Colon (tissue), 2 donors: ENCODE measurements at regions not wholly inside any gene's neighbourhood (a gene's known extent, or its start where the extent isn't known, plus 50 kb on each side); places are given as distances from the start of the nearest gene placed in this dataset.

Experiments used
- FAIRE-seq: peaks from 2 replicates; lab custom pipeline; 2012; peaks lifted over from hg19 to GRCh38; lab: Jason Lieb, UNC
- donor health status: control.
- donor health status: control.

DNA sequence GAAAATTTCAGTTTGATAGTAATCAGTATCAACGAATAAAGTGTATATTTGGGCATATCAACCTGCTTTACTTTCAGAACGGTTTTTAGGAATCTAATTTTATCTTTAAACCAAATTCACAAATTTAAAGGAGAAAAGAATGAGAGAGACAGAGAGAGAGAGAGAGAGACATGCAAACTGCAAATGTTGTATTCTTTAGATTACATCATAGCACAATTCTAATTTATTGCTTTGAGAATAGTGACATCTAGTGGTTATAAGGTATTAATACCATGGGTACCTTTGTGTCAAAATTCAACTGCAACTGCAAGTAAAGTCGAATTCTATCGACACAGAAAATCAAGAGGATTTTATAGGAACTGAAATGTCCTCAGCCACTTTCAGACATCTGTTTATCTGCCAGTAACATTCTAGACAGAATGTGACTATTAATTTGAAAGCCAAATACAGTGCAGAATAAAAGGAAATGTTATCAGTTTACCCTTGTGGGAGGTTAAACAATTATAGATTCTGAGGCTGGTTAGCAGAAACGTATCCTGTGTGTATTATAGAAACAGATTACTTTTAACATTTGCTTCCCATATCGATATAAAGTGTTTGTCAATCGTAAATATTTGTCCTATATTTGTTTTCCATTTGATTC lies 529.8 kb upstream of the VRK2 start:
- no peak for FAIRE-seq

DNA sequence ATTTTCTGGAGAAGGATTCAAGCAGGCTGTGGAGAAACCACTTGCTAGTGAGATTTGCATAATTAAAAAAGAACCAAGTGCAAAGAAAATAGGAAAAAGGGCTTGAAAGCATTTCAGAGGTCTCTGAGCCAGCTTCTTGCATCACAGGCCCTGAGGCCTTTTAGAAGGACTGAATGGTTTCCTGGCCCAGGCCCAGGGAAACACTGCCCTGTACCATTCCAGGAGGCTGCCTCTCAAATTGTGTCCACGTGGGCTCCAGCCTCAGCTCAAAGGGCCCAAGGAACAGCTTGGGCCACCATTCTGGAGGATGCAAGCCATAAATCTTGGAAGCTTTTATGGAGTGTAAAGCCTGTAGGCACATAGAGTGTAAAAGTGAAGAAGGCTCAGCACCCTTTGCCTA lies 523.3 kb upstream of the VRK2 start:
- FAIRE-seq, result no peak

DNA sequence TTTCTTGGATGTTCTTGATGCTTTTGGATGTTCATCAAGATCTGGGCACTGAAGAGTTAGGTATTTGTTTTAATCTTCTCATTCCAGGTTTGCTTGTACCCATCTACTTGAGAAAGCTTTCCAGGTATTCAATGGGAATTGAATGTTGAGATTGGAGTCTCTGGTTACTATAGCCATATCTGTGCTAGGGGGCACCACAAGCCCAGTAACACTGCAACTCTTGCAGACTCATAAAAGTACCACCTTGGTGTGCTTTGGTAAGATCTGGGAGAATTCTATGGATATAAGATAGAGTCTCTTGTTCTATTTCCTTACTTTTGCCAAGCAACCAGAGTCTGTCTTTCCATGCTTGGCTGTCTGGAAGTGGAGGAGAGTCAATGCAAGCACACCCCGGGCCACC lies 518.9 kb upstream of the VRK2 start:
- no peak for FAIRE-seq

DNA sequence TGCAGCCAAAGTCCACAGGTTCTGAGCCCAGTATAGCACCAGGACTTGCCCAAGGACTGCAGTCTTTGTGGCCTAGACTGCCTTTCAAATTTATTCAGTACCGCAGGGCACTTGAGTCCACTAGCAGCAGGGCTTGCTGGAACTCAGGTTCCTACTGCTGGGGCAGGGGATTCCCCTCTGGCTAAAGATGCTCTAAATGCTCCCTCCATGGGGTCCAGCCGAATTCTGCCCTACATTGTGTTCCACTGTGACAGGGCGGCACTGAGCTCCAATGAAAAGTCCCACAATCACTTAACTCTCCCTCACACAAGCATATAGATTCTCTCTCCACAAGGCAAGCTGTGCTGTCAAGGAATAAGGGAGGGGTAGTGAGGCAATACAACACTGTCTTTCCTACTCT lies 518.1 kb upstream of the VRK2 start:
- no peak for FAIRE-seq

DNA sequence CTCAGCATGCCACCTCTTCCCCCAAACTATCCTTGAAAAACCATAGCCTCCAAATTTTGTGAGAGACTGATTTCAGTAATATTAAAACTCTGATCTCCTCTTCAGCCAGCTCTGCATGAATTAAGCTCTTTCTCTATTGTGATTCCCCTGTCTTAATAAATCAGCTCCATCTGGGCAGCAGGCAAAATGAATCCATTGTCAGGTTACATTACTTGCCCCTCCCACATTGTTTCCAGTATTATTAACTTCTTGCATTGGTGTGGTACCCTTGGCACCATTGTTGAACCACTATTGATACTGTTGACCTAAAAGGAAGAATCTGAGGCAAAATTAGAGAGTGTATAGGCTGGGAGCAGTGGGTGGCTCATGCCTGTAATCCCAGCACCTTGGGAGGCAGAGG lies 512.2 kb upstream of the VRK2 start:
- no peak for FAIRE-seq

DNA sequence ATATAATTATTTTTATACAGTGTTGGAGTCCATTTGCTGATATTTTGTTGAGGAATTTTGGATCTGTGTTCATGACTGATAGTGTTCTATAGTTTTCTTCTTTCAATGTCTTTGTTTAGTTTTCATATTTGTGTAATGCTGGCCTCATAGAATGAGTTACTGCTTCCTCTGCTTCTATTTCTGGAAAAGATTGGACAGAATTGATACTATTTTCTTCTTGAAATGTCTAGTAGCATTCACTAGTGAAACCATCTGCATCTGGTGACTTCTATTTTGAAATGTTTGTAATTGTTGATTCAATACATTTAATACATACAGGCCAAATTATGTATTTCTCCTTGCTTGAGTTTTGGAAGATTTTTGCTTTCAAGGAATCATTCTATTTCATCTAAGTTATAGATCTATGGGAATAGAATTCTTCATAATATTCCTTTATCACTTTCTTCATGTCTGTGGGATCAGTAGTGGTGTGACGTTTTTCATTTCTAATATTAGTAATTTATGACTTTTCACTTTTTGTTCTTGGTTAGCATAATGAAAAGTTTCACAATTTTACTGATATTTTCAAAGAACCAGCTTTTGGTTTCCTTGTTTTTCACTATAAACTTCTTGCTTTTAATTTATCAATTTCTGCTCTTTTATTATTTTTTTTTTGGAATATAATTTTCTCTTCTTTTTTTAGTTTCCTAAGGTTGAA lies 509.9 kb upstream of the VRK2 start:
- FAIRE-seq, result no peak

DNA sequence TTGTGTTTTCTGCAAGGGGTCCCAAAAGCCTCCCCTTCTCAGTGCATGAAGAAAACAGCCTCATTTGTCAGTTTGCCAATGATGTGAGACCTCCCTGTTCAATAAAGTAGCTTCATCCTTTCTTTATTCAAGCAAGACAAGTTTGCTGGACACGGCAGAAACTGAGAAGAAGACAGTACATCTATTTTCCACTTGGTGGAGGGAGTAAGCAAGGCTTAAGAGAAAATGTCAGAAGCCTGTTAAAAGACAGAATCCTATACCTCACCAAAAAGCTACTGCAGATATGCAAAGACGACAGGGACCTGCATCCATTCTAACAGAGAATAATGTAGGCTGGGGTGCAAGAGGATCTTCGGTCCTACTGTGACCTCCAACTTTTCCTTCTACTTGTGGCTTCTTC lies 506.8 kb upstream of the VRK2 start:
- FAIRE-seq, result no peak

DNA sequence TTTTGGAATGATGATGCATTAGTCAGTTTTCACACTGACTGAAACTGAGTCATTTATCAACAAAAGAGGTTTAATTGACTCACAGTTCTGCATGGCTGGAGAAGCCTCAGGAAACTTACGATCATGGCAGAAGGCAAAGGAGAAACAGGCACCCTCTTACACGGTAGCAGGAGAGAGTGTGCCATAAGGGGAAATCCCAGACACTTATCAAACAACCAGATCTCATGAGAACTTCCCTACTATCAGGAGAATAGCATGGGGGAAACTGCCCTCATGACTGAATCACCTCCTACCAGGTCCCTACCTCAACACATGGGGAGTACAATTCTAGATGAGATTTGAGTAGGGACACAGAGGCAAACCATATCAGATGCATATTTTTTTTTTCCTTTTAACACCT lies 504.5 kb upstream of the VRK2 start:
- FAIRE-seq, result no peak

DNA sequence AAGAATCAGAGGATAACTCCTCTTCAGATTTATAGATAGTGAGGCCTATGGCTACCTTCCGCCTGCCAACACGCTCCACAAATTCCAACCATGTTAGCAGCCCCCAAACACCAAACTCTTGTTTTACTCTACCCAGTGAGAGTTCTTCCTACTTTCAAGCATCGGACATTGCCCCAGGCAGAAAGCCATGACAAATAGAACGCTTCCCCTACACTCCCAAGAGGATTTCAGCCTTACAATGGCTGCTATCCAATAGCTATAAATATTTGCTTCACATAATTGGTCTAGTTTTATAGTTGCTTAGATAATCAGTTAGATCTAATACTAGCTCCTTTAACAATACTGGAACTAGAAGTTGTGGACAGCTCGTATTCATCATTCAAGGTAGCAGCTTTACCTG lies 503.4 kb upstream of the VRK2 start:
- FAIRE-seq, result no peak

DNA sequence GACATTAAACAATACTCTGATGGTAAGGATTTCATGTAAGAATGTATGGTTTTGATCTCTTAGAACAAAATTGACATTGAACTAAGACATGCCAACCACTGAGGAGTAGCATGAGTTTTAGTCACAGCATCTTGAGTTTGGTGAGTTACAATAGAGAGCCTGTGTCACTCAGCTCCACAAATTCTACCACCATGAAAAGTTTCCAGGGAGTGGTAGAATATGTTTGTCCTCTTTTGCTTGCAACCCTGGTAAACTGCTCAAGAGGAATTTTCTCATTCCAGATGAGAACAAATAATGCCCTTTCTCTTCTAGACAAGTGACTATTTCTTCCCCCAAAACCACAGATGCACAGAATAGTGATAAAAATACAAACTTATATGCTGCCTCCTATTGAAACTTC lies 502.0 kb upstream of the VRK2 start:
- no peak for FAIRE-seq

DNA sequence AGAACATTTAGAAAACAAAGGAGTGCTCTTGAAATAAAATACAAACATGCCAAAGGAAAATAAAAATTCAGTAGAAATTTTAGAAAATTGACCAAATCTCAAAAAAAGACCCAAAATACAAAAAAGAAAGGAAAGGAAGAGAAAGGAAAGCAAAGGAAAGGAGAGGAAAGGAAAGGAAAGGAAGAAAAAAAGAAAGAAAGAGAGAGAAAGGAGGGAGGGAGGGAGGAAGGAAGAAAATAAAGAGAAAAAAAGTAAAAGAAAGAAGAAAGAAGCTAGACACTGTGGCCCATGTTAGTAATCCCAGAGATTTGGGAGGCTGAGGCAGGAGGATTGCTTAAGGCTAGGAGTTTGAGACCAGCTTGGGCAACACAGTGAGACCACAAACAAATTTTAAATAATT lies 500.1 kb upstream of the VRK2 start:
- no peak for FAIRE-seq

DNA sequence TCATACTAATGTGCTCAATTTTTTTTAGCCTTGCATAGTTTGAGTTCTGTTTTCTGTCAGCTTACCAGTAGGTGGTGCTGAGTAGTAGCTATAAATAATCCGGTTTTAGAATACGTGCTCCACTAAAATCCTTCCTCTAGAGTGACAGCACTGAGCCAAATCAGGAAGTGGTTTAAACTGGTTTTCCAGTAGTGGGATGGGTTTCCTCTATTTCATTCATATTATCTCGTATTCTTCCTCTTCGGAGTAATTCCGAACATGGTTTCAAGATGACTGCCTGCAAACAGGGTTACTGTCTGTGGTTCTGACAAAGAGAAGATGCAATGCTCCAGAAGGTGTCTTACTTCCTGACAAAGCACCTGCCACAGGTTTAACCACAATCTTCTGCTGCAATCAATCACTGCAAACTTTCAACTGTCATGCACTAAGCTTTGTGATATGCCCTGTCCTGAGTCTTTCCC lies 496.9 kb upstream of the VRK2 start:
- no peak for FAIRE-seq

DNA sequence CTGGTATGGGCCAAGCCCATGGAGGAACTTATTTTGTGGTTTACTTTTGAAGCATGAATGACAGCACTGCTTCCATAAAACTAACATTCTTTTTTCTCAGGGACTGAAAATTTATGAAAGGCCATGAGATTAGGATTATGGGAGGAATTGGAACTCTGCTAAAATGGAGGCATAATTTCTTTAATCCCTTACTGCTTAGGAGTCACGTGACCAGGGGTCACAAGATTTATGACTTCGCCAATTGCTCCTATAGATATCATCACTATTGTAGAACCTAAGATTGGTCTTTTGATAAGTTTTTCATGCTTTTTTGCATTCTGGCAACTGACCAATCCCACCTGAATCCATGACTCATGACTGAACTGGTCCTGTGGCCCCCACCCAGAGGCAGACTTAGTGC lies 495.7 kb upstream of the VRK2 start:
- FAIRE-seq, result no peak

DNA sequence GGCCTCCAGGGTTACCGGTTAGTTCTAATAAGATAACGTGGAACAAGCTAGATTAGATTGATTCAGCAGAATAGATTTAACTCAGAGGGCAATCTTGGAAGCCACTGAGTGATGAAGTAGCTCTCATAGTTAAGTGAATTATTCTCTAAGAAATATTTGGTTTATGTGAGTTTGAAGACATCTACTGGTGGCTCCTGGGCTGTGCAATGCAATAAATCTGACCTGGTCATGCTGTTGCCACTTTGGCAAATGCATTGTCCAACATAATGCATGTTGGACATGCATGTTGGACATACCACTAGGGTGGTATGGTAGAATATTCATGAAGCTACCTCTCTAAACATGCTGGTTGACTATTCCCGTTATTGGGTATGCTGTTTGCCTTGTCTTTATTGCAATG lies 493.7 kb upstream of the VRK2 start:
- FAIRE-seq, result no peak

DNA sequence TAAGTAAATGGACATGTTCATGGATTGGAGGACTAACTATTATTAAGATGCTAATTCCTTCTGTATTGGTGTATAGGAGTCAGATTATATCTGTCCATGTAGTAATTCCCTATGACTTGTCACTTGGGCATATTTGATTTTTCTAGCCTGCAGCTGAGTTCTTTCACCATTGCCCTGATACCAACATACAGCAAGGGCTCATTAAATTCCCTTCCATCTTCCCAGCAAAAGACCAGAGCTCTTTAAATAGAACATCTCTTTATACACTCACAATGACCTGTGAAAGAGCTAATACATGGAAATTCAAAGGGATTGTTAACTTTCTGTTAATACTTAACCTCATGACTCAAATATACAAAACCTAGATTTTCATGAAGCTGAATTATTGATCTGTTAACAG lies 492.3 kb upstream of the VRK2 start:
- FAIRE-seq, result no peak

DNA sequence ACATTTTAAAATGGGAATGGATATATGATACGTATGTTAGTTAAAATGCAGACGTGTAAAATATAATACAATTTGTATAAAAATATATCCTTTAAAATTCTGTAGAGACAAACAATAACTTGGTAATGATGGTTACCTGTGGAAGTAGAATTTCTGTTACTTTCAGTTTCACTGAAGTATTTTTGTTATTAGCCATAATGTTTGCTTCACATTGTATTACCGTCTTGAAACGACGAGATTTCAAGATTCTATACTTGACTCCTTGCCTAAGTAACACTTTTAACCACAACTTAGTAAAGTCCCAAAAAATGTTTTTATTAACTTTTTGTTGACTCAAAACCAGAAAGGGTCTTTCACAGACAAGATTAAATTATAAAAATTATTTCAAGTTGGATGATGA lies 488.3 kb upstream of the VRK2 start:
- no peak for FAIRE-seq

DNA sequence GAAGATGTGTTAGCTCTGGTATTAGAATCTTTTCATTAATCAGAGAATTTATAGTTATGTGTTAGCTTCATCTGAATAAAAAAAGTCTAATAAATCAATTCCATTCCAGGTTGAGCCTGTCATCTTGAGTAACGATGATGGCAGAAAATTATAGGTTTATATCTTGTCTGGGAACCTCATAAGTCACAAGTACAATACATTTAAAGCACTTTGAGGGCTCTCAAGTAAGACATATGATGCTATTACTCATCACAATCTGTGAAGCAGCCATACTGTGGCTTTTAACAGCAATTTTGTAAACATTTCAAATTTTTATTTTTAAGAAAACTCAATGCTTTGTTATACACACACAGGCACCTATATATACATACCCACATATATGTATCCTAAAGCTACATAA lies 484.1 kb upstream of the VRK2 start:
- FAIRE-seq, result no peak

DNA sequence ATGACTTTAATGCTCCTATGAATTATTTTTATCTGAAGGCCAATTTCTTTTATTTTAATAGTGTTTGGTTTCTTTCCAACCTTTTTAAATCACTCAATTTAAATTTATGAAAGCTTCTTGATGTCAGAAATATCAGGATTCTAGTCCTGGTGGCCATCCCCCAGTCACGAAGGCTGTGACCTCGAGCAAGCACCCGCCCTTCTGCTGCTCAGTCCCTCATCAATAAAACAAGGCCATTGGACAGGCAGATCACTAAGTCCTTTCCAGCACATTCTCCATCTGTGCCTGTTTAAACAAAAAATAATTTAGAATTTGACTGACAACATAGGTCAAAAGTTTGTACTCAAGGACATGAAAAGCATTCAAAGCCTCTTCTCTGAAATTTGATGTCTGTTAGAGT lies 483.6 kb upstream of the VRK2 start:
- FAIRE-seq, result no peak

DNA sequence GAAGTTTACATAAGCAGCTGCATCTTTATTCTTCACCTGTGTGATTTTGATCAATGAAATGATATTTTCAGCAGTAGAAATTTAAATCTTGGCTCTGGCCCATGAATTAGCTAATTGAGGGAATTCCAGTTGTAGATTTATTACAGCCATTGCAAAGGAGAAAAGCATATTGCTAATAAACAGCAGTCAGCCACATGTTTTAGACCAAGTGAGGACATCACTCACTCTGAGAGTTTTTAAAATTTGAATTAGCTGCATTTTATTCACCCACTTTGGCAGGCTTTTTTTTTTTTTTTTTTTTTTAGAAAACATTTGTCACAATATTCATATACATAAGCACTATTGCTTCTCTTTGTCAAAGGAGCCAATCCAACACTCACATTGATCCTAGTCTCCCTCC lies 479.4 kb upstream of the VRK2 start:
- FAIRE-seq, result no peak

DNA sequence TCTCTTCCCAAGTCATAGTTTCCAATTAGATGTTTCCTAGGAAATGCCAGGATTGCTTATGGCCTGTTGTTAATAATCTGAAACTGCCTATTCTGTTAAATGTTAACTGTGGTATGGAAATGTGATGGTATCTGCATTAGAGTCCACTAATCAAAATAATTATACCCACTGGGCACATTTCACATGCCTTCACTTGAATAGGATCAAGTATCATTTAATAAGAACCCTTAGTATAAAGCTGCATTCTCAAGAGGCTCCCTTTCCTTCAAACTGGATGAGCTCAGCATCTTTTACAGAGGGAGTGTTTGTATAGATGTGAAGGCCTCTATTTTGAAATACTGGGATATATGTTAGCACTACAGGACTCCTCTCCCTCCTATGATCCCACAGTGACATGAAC lies 477.2 kb upstream of the VRK2 start:
- no peak for FAIRE-seq

DNA sequence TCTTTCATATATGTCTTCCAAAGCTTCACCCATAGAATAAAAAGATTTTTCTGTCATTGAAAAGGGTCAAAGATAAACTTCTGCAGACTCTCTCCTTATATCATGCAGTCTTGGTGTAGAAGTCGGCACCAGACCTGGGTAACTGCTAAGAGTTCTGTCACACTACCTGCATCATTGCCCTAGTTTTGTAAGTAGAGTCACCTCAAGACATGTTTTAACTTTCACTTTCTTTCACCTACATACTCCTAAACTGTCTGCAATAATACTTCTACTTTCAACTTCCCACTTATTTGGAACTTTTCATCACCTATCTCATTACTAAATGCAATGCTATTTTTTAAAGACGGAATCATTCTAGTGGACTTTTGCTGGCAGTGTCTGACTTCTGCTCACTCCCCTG lies 475.6 kb upstream of the VRK2 start:
- no peak for FAIRE-seq

DNA sequence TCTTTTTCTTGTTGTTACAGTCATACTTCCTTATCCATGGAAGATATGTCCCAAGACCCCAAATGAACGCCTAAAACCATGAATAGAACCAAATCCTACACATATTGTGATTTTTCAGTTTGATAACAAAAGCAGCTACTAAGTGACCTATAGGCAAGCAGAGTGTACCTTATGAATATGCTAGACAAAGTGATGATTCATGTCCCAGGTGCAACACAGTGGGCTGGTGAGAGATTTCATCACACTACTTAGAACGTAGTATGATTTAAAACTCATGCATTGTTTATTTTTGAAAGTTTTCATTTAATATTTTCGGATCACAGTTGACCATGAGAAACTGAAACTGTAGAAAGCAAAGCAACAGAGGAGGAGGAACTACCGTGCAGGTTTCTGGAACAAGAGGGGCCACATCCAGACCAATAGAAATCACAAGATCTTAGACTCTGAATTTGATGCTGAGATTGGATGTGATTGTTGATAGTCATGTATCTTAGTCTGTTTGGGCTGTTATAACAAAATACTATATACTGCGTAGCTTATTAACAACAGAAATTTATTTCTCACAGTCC lies 470.8 kb upstream of the VRK2 start:
- FAIRE-seq, result no peak

DNA sequence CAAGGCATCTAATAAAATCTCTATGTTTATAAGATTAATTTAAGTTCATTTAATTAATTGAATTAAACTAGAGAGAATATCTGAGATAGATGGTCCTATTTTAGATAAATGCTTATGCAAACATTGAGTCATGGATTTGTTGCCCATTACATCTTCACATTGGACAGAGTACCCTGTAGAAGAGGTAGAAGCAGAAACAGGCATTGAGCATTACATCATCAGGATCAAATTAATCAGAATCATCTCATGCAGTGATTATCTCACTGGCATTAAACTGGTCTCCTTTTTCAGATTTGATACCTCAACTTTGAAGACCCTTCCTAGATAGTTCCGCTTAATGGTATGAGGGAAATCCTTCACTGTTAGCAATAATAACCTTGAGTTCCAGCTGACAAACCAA lies 469.6 kb upstream of the VRK2 start:
- FAIRE-seq, result no peak

DNA sequence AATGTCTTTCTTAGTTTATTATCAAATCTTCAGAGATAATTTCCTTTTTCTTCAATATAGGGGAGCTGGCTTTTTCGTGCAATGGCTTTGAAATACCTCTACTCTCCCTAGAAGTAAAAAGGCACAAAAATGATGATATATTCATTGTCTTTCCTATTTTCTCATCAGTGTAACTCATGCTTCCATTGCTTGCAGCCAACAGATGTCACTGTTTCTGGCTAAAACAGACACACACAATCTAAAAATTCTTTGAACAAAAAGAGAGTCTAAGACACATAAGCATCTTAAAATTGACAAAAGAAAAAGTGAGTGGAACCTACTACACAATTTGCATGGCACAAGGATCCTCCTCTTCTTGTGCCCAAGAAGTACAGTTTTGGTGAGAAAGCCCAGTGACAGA lies 448.7 kb upstream of the VRK2 start:
- no peak for FAIRE-seq
